SU-DHL-6 (cell line): ENCODE measurements at regions not wholly inside any gene's neighbourhood (a gene's known extent, or its start where the extent isn't known, plus 50 kb on each side); places are given as distances from the start of the nearest gene placed in this dataset.

Experiments used
- H2AFZ ChIP-seq: fragments of 200-600 bp; sonication (generic); 2 replicates; pipeline ENCODE4 v1.6.1; 2014; ENCODE audit warnings: low read depth, mild to moderate bottlenecking, moderate library complexity, mixed read lengths, antibody characterized with exemption, low read length; ENCODE audit not compliant: severe bottlenecking
- H3F3A ChIP-seq: fragments of 200-600 bp; shearing (Covaris generic); 2 replicates; pipeline ENCODE4 v1.6.0; 2016; ENCODE audit warnings: antibody characterized with exemption, mild to moderate bottlenecking; ENCODE audit not compliant: insufficient read depth
- H3K27ac ChIP-seq: fragments of 200-600 bp; sonication (generic); 2 replicates; pipeline ENCODE4 v1.5.1; 2016; ENCODE audit warnings: low read depth, mild to moderate bottlenecking, low read length, moderate library complexity, mixed read lengths
- H3K27me3 ChIP-seq: fragments of 200-600 bp; sonication (generic), shearing (Covaris generic); 2 replicates; pipeline ENCODE4 v1.6.0; 2014; ENCODE audit warnings: mild to moderate bottlenecking, low read length
- H3K36me3 ChIP-seq: fragments of 200-600 bp; sonication (generic); 2 replicates; pipeline ENCODE4 v1.6.1; 2014; ENCODE audit warnings: mild to moderate bottlenecking, low read length, mixed read lengths
- H3K4me2 ChIP-seq: fragments of 300-600, 200-600 bp; shearing (Covaris generic), sonication (generic); 2 replicates; pipeline ENCODE4 v1.6.0; 2014; ENCODE audit warnings: low read length, low read depth, mild to moderate bottlenecking; ENCODE audit not compliant: poor library complexity, severe bottlenecking
- H3K4me3 ChIP-seq: fragments of 200-600 bp; sonication (generic); 2 replicates; pipeline ENCODE4 v1.5.1; 2014; ENCODE audit warnings: antibody characterized with exemption, low read length, mild to moderate bottlenecking, mixed read lengths; ENCODE audit not compliant: insufficient read depth, poor library complexity, severe bottlenecking
- H3K79me2 ChIP-seq: fragments of 200-600 bp; sonication (generic); 2 replicates; pipeline ENCODE4 v1.6.1; 2014; ENCODE audit warnings: mild to moderate bottlenecking, low read length, moderate library complexity; ENCODE audit not compliant: insufficient read depth
- H3K9ac ChIP-seq: fragments of 200-600 bp; sonication (generic); 2 replicates; pipeline ENCODE4 v1.7.0; 2014; ENCODE audit warnings: mild to moderate bottlenecking, low read length
- H3K9me2 ChIP-seq: fragments of 200-600 bp; sonication (generic); replicated peaks from 2 replicates; pipeline ENCODE4 v1.6.1; 2014; ENCODE audit warnings: low read length; ENCODE audit not compliant: insufficient read depth
- H3K9me3 ChIP-seq: fragments of 200-600 bp; sonication (generic); 2 replicates; pipeline ENCODE4 v1.6.1; 2014; ENCODE audit warnings: low read length, mixed read lengths; ENCODE audit not compliant: insufficient read depth
- H4K20me1 ChIP-seq: fragments of 200-600 bp; sonication (generic); 2 replicates; pipeline ENCODE4 v1.6.1; 2014; ENCODE audit warnings: low read depth, mild to moderate bottlenecking, antibody characterized with exemption, low read length, moderate library complexity, mixed read lengths
- CTCF ChIP-seq: fragments of 200-600 bp; sonication (generic); IDR thresholded peaks from one replicate; pipeline ENCODE4 v1.5.1; 2017; ENCODE audit warnings: antibody characterized with exemption, mild to moderate bottlenecking, low read length, moderate library complexity; ENCODE audit not compliant: insufficient read depth, poor library complexity, severe bottlenecking
- EZH2phosphoT487 ChIP-seq: fragments of 200-600 bp; sonication (generic), shearing (Covaris generic); conservative IDR thresholded peaks from 2 replicates; pipeline ENCODE4 v1.6.1; 2018; ENCODE audit warnings: mild to moderate bottlenecking, antibody characterized with exemption, low read length, moderate library complexity, mixed read lengths

- no peak overlapping the region for H3K27ac ChIP-seq
- no peaks in the 10 kb centered on the region for H3K9me3 ChIP-seq
- H3K4me3 ChIP-seq: no peak overlapping the region
- no peaks in the 10 kb centered on the region for H3F3A ChIP-seq
- H3K9ac ChIP-seq: no peak overlapping the region
- H3K4me2 ChIP-seq: no peak overlapping the region
- no peaks in the 10 kb centered on the region for H3K36me3 ChIP-seq
- no peak overlapping the region for H2AFZ ChIP-seq
- TF ChIP-seq CTCF (no peak), EZH2phosphoT487 (no peak)
- no peaks in the 10 kb centered on the region for H4K20me1 ChIP-seq
- no peaks in the 10 kb centered on the region for H3K27me3 ChIP-seq
- no peaks in the 10 kb centered on the region for H3K79me2 ChIP-seq
- H3K9me2 ChIP-seq: no peaks in the 10 kb centered on the region
These were observed 1364.9 kb upstream of the IGFBP7 start for GRCh38 chr4:58475097-58475496.

GRCh38 chr4:58465031-58465430 lies 1354.8 kb upstream of the IGFBP7 start:
- Histone ChIP-seq H3K4me2 (no peak overlapping the region), H3K4me3 (no peak overlapping the region), H3K9ac (no peak overlapping the region), H4K20me1 (no peaks in the 10 kb centered on the region), H2AFZ (no peak overlapping the region), H3K9me3 (no peaks in the 10 kb centered on the region), H3K79me2 (no peaks in the 10 kb centered on the region), H3K27me3 (no peaks in the 10 kb centered on the region), H3K36me3 (no peaks in the 10 kb centered on the region), H3F3A (no peaks in the 10 kb centered on the region), H3K9me2 (no peaks in the 10 kb centered on the region), H3K27ac (no peak overlapping the region)
- TF ChIP-seq EZH2phosphoT487: no peak
- no peak for TF ChIP-seq CTCF

- no peaks in the 10 kb centered on the region for H3K27me3 ChIP-seq
- H3K79me2 ChIP-seq: no peaks in the 10 kb centered on the region
- no peak overlapping the region for H3K4me2 ChIP-seq
- TF ChIP-seq CTCF: no peak
- no peak for TF ChIP-seq EZH2phosphoT487
- no peak overlapping the region for H3K9ac ChIP-seq
- H3K9me2 ChIP-seq: no peaks in the 10 kb centered on the region
- H3F3A ChIP-seq: no peaks in the 10 kb centered on the region
- H2AFZ ChIP-seq: no peak overlapping the region
- no peaks in the 10 kb centered on the region for H4K20me1 ChIP-seq
- H3K27ac ChIP-seq: no peak overlapping the region
- H3K36me3 ChIP-seq: no peaks in the 10 kb centered on the region
- no peak overlapping the region for H3K4me3 ChIP-seq
- H3K9me3 ChIP-seq: no peaks in the 10 kb centered on the region
These were observed 1346.7 kb upstream of the IGFBP7 start for GRCh38 chr4:58456727-58457384.
